ENCODE measurements at regions not wholly inside any gene's neighbourhood (a gene's known extent, or its start where the extent isn't known, plus 50 kb on each side); places are given as distances from the start of the nearest gene placed in this dataset.
A peak's percentile ranks its signal among the peaks of the same experiment; 100 is the strongest.
"Not testable (repeated sequence)": the region's sequence is repeated elsewhere in the genome, so short reads cannot be mapped to it uniquely, and the experiment has no call there.

DNA sequence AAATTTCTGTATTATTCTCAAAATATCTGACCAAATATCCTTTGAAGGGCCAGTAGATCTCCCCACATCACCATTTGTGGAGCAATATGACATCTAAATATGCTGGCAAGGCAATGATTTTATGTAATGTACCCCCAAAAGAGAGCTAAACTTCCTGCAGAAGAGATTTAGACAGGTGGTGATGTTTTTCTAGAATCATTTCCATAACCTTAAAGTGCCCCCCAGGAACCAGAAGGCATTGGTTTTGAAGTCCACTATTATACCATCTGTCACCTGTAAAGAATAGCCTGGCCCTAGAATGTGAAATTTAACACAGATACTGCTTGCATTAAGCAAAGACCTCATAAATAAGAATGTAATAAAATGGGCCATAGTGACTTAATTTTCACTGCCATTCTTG lies 77.9 kb upstream of the ABLIM1 start:
- no peak for DNase-seq

- DNase-seq: no peak
Measured at GRCh38 chr10:114743521-114744231, 77.9 kb upstream of the FHIP2A start.

DNA sequence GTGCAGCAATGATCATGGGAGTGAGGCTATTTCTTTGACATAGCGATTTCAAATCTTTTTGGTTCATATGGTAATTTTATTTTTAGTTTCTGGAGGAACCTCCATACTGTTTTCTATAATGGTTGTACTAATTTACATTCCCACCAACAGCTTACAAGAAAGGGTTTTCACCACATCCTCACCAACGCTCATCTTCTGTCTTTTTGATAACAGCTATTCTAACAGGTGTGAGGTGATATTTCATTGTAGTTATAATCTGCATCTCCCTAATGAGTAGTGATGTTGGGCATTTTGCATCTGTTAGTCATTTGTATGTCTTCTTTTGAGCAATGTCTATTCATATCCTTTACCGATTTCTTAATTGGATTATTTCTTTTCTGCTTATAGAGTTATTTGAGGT lies 75.0 kb upstream of the FHIP2A start:
- no peak for DNase-seq

GRCh38 chr10:114748241-114748640 lies 73.3 kb upstream of the FHIP2A start:
- DNase-seq: no peak

DNA sequence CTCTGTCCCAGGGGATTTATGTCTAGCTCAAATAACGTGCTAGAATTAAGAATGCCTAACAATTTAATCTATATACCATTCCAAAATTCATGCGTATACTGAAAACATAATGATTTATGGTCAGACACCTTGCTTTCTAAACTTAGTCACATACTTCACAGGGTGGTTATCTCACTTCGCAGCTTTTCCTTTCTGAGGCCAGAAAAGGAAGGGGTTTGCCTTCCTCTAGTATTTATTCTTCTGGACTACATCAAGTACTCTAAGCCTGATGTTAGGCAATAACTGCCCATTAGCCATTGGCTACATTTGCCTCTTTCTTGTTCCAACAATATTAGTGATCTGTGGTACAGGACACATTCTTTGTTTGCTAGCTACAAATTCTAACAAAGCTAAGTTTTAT lies 72.6 kb upstream of the FHIP2A start:
- DNase-seq: no peak

DNA sequence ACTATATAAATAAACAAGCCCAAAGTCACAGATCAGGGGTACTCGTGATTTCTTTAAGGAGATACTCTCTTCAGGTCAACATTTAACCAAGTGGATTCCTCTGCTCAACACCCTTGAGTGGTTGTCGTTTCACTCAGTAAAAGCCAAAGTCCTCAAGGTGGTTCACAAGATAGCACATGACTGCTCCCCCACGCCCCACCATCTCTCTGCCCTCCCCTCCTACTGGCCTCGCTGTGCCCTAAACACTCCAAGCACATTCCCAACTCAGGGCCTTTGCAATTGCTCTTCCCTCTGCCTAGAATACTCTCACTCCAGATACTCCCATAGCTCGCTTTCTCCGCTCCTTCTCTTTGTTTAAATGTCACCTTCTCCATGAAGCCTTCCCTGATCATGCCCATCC lies 72.1 kb upstream of the FHIP2A start:
- DNase-seq: no peak

GRCh38 chr10:114751856-114752255 lies 69.7 kb upstream of the FHIP2A start:
- DNase-seq: no peak

DNA sequence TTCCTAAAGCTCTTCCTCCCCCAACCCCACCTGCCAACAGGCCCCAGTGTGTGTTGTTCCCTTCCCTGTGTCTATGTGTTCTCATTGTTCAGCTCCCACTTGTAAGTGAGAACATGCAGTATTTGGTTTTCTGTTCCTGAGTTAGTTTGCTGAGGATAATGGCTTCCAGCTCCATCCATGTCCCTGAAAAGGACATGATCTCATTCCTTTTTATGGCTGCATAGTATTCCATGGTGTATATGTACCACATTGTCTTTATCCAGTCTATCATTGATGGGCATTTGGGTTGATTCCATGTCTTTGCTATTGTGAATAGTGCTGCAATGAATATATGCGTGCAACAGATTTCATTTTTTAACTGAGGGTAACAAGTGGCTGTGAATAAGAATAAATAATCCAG lies 69.0 kb upstream of the FHIP2A start:
- DNase-seq: not testable (repeated sequence)

DNA sequence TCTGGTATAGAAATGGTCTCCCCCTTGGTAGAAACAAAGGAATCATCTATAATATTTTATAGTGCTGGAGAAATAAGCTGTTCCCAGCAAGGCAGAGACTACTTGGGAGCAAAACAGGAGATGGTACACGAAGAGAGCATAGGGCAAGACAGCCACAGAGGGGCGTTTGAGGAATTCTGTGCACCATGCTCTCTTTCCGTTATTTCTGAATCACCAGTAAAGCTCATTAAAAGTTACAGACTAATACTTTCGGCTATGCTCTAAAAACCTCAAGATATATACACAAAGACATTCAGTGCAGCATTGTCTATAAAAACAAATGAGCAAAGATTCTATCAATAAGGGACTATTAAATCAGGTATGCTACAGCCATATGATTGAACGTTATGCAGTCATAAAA lies 68.5 kb upstream of the FHIP2A start:
- DNase-seq: no peak

- no peak for DNase-seq
Measured at GRCh38 chr10:114754445-114755320, 66.9 kb upstream of the FHIP2A start.

- DNase-seq: no peak
Measured at GRCh38 chr10:114755537-114755936, 66.0 kb upstream of the FHIP2A start.

DNA sequence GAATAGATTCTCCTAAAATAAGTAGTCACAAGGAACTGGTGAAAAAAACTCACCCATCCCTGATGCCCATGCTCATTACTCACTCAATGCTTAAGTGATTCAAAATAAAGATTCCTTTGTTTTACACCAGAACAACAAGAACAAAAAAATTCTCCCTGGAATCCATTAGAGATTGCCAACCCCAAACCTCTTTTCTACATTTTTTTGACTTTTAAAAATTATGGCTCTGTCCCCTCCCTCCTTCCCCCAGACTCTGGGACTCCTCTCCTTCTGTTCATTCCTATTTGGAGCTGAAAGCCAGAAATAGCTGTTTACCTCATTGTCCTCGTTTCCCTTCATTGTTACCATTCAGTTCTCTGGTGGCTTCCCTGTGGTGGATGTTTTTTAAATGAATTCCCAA lies 63.2 kb upstream of the FHIP2A start:
- DNase-seq: no peak

DNA sequence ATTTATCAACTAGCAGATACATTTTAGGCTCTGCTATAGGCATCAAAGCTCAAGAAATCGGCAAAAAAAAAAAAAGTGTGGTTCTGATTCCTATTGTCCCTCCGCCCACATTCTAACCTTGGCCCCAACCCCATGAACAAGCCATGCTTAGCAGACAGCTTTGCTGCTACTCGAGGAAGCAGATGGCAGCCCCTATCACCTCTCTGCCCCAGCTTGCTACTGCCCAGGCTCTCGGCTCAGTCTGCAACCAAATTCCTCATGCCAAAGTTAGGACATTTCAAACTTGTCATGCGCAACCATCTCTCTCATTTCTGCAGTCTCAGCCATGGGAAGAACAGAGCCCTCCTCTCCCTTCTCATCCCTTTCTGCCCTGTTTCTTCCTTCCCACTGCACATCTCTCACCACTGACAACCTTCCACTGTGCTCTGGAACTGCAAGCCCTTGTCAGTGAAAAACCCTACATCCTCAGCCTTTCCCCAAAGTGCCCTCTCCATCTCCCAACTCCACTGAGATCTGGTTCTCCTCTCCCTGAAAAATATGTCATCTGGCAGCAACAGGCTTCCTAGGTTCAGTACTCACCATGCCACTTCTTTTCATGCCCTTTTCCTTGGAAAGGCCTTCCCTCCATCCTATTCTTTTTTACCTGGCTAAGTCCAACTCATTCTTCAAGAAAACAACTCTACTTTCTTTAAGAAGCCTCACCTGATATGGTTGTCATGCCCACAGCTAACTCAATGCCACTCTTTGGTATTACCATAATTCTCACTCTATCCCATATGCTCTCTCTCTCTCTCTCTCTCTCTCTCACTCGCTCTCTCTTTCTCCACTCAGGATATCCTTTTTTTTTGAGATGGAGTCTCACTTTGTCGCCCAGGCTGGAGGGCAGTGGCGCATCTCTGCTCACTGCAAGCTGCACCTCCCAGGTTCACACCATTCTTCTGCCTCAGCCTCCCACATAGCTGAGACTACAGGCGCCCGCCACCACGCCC lies 60.1 kb upstream of the FHIP2A start:
- DNase-seq: no peak

- DNase-seq: no peak
Measured at GRCh38 chr10:114762811-114763210, 58.8 kb upstream of the FHIP2A start.

DNA sequence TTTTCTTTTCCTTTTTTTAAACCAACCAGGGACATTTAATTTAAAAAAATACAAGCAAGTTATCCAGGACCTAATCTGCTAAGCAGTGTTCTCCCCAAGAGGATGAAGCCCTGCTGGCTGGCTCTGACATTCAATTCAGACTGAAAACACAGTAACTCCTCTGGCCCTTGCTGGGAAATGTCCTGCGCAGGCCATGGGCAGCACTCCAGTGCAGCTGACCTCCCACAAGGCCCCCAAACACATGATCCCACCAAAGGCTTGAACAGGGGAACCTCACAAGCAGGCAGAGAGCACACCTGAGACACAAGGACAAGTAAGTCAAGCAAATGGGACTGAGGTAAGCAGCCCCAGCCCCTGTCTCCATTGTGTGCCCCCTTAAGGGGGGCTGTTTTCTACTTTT lies 56.9 kb upstream of the FHIP2A start:
- no peak for DNase-seq

- no peak for DNase-seq
Measured at GRCh38 chr10:114766470-114766869, 55.1 kb upstream of the FHIP2A start.

GRCh38 chr10:114767101-114767985 lies 54.2 kb upstream of the FHIP2A start:
- DNase-seq: peak in 1 of 2 experiments; percentile 5

- peak in 1 of 2 experiments; percentile 0 for DNase-seq
Measured at GRCh38 chr10:114767986-114768821, 53.4 kb upstream of the FHIP2A start.

- DNase-seq: no peak
Measured at GRCh38 chr10:114770009-114770408, 51.6 kb upstream of the FHIP2A start.

GRCh38 chr10:114771157-114771556 lies 50.4 kb upstream of the FHIP2A start:
- DNase-seq: no peak

DNA sequence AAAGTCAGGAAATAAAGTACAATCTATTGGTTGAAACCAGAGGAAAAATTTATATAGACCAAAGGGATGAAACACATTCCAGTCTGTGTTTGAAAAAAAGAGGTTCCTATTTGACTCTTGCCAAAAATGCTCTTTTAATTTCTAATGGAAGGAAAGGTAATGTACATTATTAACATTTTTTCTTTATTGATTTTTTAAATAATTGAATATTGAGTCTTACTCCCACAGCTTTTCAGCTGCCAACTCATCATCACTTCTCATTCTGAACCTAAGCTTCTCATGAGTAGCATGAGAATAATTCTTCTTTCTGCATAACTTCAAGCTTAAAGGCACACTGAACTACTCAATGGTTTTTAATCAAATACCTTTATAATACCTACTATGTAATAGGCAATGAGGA lies 49.8 kb upstream of the FHIP2A start:
- no peak for DNase-seq

Measured in stimulated activated CD4-positive, alpha-beta T cell treated with anti-CD3 and anti-CD28 coated beads, Interleukin-4, amount 100 ng/mL, for 4 hours (primary cell).